GM11168 (cell line): ENCODE measurements at regions not wholly inside any gene's neighbourhood (a gene's known extent, or its start where the extent isn't known, plus 50 kb on each side); places are given as distances from the start of the nearest gene placed in this dataset.

Experiments used
- in situ Hi-C: fragments of 300-500 bp; cut with MboI; formaldehyde crosslinking; loops from one replicate; pipeline ENCODE4 v1.12.0; 2022; ENCODE audit warnings: low sequenced_read_pairs; ENCODE audit not compliant: unreplicated experiment

DNA sequence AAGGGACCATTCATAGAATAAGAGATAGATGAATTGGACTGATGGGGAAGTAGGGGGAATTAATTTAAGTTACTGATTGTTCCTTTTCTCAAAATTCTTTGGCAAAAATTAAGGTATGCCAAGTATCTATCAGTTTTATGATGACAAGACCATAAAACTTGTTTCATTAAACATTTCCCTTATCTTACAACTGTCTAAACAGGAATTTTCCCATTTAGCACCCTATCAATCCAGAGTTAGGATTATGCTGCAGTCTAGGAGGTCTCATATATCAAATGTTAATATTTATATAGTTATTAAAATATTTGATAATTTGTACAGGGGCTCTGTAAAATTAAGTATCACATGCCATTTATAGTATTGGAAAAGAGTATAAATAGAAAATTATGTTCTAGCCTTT, 51.5 kb upstream of the ARID1B start:
- in situ Hi-C loops, result no loop called here

GRCh38 chr6:156720691-156721685, 56.2 kb upstream of the ARID1B start:
- in situ Hi-C loops, result loop anchor here (5.0 kb wide), 1 partner anchor 46 kb away; no protein-coding TSS in a partner anchor

GRCh38 chr6:156719720-156720563, 57.2 kb upstream of the ARID1B start:
- in situ Hi-C loops, result loop anchor here (5.0 kb wide), 1 partner anchor 47 kb away; no protein-coding TSS in a partner anchor

- in situ Hi-C loops, result no loop called here
Observed at GRCh38 chr6:156719395-156719719, 57.8 kb upstream of the ARID1B start.

DNA sequence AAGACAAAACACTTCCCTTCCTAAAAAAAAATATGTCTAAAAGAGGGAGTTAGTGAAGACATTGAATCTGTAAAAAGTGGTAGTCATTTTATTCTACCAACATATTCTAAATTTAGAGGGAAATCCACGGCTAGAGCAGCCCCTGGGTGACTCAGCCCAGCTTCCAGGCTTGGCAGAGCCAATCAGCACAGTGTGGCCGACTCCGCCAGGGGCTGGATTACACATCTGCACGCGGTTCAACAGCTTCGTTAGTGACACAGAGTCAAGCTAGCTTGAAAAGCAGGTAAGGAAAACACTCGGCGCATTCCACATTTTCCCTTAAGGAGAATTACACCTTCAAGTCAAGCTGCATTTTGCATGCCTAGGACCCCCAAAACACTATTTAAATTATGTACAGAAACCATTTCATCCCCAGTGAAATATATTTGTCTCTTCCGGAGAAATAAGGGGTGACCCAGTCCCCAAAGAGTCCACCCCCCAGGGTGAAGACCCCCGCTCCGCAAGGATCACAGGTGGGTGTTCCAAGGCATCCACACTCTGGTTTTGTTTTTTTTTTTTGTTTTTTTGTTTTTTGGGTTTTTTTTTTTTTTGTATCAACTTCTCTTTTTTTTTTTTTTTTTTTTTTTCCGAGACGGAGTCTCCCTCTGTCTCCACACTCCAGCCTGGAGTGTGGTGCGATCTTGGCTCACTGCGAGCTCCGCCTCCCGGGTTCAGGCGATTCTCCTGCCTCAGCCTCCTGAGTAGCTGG, 58.4 kb upstream of the ARID1B start:
- in situ Hi-C loops, result no loop called here

DNA sequence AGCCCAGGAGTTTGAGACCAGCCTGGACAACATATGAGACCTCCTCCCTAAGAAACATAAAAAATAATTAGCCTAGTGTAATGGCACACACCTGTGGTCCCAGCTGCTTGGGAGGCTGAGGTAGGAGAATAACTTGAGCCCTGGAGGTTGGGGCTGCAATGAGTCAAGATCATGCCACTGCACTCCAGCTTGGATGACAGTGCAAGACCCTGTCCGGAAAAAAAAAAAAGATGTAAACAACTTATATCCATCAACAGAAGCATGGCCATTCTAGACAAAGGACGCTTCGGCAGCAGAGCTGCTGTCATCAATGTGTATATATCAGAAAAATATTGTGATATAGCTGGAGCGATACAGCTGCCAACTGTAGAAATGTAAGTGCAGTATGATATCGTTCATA, 59.6 kb upstream of the ARID1B start:
- in situ Hi-C loops, result no loop called here

DNA sequence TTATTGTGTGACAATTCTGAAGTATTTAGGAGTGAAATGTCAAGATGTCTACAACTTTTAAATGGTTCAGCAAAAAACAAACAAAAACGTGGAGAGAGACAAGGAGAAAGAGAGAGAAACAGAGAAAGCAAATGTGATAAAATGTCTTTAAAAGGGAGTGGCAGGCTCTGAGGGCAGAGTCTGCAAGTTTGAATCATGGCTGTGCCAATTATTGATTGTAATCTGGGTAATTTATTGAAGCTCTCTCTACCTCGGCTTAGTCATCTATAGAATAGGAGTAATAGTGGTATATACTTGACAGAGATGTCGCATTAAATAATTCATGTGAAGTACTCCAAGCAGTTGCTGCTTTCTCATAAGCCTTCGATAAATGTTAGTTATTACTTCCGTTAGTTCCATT, 61.3 kb upstream of the ARID1B start:
- in situ Hi-C loops, result no loop called here

- in situ Hi-C loops, result no loop called here
Observed at GRCh38 chr6:156713548-156713947, 63.6 kb upstream of the ARID1B start.

- in situ Hi-C loops, result no loop called here
Observed at GRCh38 chr6:156710479-156710878, 66.7 kb upstream of the ARID1B start.

GRCh38 chr6:156707818-156708217, 69.4 kb upstream of the ARID1B start:
- in situ Hi-C loops, result no loop called here

DNA sequence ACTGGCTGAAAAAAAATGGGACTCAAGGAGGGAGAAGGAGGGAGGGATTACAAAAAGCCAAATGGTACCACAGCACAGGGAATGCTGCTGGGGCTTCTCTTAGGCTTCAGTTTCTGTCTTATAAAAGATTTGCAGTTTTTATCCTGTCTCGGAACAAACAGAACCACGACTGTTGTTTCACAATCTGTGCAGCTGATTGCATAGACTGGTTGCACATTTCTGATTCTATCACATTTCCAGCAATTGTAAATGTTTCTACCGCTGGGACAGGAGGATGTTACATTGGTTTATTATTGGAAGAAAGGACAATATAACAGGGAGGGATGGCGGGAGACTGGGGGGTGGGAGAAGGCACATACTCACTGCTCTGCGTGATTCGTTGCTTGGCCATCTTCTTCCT, 73.5 kb upstream of the ARID1B start:
- in situ Hi-C loops, result no loop called here

- in situ Hi-C loops, result no loop called here
Observed at GRCh38 chr6:156701966-156702365, 75.2 kb upstream of the ARID1B start.

GRCh38 chr6:156700440-156701057, 76.6 kb upstream of the ARID1B start:
- in situ Hi-C loops, result no loop called here

DNA sequence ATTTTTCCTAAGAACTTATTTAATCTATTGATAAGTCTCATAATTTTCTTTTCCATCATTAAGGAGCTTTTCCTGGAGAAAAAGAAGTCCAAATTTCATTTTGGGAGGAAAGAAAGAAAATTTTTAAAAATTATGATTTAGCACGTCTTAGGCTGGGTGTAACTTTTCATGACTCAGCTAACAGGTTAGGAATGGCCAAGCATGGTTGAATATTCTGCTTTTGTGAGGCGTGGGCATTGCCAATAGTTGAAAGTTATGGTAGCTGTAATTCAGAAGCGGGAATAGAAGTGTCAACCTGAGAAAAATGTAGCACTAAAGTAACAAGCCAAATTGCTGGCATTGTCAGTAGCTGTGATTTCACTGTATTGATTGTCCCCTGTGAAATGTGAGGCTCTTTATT, 77.2 kb upstream of the ARID1B start:
- in situ Hi-C loops, result no loop called here

DNA sequence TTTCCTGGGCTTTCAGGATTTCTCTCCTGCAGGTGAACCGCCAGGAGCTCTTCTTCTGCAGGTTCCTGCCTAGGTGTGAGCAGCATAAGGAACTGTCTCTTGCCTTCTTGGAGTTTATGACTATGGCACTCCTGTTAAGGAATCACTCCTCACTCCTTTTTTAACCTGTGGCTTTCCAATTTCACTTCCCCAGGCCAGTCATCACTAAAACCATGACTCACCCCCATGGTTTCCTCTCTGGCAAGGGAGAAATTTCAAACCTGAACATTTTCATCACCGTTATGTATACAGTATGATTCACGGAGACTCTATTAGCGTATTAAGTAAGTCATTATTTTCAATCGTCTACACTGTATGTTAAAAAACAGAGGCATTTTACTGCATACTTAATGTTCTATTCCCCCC, 78.2 kb upstream of the ARID1B start:
- in situ Hi-C loops, result no loop called here

DNA sequence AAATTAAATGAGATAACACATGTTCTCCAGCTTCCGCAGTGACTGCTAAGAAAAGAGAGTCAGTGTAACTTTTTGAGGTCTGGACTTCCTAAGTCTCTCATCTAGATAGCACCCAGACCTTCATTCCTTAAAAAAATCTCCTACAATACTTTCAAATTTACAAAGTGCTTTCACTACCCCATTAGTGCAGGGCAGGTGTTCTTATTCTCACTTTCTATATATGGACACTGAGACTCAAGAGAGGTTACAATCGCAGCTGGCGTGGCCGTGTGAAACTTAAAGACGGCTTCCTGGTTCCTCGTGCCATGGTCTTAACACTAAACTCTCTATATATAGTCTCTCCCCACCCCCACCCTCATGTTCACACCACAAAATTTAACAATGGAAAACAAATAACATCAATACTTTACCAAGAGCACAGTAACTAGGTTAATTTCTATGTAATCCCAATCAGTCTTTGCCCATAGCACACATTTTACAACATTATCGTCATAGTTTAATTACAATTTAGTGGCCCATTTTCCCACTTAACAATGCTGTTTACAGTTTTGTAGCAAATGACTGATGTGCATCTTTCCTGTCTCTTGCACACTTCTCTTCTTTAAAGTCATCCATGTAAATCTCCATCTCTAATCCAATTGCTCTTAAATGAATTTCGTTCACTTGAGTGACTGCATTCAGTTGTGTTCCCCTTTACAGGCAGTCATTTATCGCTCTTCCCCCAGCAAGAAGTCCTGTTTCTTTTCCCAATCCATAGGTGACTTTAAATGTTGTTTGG, 78.8 kb upstream of the ARID1B start:
- in situ Hi-C loops, result no loop called here

DNA sequence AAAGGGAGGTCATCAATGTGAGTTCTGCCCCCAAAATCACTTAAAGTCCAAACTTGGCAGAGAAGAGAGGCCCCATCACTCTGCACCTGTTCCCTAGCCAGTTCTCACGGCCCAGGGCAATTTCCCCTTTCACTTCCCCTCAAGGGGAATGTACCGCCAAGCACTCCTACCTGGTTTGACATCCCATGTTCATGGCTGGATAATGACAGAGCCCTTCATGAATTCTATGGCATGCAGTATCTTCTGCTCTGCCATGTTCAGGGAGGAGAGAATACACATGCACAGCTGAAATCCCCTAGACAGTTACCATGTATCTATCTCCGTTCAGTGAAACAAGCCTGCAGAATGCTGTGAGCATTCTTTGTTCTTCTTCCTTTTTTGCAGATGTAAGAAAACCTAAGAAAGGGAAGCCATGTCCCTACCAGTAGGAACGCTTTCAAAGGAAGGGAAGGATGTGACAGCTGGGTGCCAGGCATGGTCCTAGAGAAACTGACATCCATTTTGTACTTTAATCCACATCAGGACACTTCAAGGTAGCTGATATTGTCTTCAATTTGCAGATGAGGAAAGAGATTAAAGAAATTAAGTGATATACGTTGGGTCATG, 79.8 kb upstream of the ARID1B start:
- in situ Hi-C loops, result no loop called here

GRCh38 chr6:156695742-156696141, 81.4 kb upstream of the ARID1B start:
- in situ Hi-C loops, result no loop called here

DNA sequence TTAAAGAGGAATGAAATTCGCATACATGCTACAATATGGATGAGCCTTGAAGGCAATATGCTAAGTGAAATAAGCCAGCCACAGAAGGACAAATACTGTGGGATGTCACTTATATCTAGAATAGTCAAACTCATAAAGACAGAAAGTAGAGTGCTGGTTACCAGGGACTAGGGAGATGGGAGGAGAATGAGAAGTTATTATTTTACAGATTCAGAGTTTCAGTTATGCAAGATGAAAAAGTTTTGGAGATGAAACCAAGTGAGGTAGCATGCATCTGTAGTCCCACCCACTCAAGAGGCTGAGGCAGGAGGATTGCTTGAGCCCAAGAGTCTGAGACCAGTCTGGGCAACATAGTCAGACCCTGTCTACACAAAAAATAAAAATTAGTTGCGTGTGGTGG, 82.5 kb upstream of the ARID1B start:
- in situ Hi-C loops, result no loop called here
